GM18502 (cell line): ENCODE measurements at regions not wholly inside any gene's neighbourhood (a gene's known extent, or its start where the extent isn't known, plus 50 kb on each side); places are given as distances from the start of the nearest gene placed in this dataset.

ENCODE experiments used
- ATAC-seq: cut with Tn5 transposase; IDR thresholded peaks from one replicate; pipeline ENCODE4 v1.9.1; 2021; ENCODE audit warnings: mild to moderate bottlenecking; ENCODE audit not compliant: unreplicated experiment, poor library complexity

- no peak for ATAC-seq
Observed at GRCh38 chr4:162681212-162681611, 485.5 kb downstream of the NAF1 start.

DNA sequence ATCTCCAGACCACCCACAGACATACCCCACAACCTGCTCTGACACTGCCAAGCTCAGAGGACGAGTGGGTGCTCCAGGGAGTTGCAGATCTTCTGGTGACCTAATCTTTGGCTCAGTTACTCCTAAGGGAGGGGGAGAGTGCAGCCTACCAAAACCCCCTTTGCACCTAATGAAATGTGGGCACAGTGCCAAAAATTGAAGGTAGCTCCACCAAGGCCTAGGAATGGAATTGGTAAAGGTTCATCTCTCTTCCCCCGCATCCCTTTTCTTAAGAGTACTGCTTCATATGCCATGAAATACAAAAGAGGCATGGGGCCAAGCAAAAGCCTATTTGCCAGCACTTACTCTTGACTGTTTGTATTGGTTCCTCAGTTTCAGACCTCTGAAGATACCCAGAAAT, 491.0 kb downstream of the NAF1 start:
- no peak for ATAC-seq

GRCh38 chr4:162661913-162662312, 498.1 kb upstream of the FSTL5 start:
- ATAC-seq, result no peak

DNA sequence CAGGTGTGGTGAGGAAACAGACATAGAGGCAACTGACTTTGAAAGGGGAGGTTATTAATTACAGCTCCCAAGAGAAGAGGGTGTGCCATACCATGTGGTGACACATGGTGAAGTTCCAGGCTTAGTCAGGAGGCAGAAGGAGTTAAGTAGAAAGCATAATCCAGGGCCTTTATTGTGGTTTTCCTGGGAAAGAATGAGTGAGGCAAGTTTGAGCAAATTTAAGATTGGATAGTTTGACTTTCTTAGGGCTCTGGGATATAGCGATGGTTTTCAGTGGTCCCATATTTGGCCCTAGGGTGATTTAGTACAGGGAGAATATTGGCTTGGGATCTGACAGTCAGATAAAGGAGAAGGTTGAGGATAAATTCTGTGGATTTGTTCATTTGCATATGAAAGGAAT, 495.9 kb upstream of the FSTL5 start:
- ATAC-seq, result no peak

DNA sequence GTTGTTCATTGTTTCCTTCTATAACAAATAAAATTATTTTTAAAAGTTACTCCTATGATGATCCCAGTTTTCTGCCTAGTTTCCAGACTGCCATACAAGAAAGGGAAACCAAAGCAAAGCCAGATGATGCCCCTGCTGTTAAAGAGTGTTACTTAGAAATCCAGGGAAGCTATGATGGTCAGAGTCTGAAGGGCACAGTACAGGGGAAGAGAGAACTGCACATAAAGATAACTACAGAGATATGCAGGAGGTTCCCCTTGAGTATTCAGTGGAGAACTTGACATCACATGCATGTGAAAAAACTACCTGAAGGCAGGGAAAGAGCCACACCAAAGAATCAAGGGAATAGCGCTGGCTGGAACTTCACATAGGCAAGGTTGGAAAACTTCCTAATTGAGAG, 494.2 kb upstream of the FSTL5 start:
- no peak for ATAC-seq

DNA sequence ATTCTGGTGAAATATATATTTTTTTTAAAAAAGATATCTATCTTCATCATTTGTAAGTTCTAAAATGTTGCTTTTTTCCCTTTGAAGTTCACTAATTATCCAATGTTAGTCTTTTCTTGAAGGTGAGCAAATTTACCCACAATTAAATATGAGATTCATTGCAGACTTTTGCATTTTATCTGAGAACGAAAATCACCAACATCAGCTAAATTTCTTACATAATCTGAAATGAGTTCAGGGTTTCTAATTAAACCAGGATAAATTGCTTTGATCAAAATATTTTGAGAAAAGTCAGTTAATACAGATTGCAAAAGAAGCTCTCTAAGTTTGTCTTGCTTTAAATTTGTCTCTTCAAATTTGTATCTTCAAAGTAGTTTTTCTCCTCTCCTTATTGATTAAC, 486.4 kb upstream of the FSTL5 start:
- no peak for ATAC-seq

- no peak for ATAC-seq
Observed at GRCh38 chr4:162645381-162645780, 481.6 kb upstream of the FSTL5 start.

- no peak for ATAC-seq
Observed at GRCh38 chr4:162644346-162644745, 480.5 kb upstream of the FSTL5 start.

DNA sequence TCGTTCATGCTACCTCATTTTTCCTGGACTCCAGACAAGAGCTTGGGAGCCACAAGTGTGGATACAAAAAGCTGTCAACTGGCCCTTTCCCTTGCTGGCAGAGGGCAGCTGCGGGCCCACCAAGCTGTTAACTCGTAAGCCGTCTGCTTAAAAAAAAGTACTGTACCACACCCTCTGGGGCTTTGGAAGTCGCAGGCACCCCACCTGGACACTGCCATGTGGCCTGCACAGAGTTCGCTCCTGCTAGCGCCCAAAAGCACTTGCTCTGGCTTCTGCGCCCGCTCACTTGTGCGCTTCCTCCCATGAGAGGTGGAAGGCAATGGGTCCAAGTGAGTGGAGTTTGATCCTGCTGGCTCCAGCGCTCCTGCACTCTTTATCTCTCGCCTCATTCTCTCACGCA, 476.4 kb upstream of the FSTL5 start:
- no peak for ATAC-seq

GRCh38 chr4:162634390-162634789, 470.6 kb upstream of the FSTL5 start:
- no peak for ATAC-seq

- ATAC-seq, result no peak
Observed at GRCh38 chr4:162622664-162623063, 458.9 kb upstream of the FSTL5 start.

DNA sequence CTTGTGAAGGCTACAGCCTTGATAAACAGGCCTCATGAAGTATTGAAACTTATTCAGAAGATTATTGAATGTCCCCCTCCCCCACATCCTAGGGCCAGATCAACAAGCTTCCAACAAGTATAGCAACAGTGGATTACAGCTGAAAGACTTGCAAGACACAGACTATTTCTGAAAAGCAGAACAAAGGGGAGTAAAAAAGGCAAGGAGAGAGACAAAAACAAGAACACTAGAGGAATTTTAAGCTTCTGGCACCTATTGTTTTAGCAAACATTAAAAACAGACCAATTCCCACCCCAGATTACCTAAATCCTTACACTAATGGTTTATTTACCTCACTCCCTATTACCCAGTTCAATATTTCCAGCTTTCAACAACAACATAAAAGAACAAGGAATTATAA, 446.3 kb upstream of the FSTL5 start:
- ATAC-seq, result no peak

DNA sequence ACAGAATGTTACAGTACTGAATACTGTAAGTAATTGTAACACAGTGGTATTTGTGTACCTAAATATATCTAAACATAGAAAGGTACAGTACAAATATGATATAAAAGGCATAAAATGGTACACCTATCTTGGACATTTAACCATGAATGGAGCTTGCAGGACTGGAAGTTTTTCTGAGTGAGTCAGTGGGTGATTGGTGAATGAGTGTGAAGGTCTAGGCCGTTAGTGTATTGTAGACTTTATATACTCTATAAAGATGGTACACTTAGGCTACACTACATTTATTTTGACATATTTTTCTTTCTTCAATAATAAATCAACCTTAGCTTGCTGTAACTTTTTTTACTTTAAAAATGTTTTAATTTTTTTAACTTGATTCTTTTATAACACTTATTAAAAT, 422.5 kb upstream of the FSTL5 start:
- ATAC-seq, result no peak

DNA sequence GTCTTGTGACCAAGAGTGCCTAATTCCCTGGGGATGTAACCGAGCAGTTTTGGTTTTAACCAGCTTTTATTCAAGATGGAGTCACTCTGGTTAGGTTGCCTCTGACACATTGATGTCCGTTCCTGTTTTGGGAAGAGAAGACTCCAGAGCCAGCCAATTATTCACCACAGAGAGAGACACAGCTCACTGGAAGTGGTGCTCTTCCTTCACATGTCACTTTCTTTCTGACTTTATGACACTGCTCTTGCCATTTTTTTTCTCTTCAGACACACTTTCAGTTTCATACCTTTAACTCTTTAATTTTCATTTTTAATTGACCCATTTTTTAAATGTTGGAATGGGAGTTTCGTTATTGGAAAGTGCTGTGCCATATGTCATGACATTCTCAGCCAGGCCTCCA, 418.4 kb upstream of the FSTL5 start:
- ATAC-seq, result no peak

DNA sequence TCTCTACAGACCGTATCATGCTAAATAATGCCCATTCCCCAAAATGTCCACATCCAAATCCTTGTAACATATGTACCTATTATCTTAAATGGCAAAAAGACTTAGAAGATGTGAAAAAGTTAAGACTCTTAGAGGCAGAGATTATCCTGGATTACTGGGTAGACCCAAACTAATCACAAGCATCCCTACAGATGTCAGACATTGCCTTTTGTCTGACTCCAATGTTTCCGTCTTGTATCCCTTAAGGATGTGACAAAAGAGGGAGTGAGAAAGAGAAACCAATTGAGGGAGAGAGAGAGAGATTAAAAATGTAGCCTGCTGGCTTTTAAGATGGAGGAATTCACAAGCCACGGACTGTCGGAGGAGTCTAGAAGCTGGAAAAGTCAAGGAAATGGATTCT, 401.9 kb upstream of the FSTL5 start:
- ATAC-seq, result no peak

GRCh38 chr4:162560073-162560472, 396.3 kb upstream of the FSTL5 start:
- ATAC-seq, result no peak

DNA sequence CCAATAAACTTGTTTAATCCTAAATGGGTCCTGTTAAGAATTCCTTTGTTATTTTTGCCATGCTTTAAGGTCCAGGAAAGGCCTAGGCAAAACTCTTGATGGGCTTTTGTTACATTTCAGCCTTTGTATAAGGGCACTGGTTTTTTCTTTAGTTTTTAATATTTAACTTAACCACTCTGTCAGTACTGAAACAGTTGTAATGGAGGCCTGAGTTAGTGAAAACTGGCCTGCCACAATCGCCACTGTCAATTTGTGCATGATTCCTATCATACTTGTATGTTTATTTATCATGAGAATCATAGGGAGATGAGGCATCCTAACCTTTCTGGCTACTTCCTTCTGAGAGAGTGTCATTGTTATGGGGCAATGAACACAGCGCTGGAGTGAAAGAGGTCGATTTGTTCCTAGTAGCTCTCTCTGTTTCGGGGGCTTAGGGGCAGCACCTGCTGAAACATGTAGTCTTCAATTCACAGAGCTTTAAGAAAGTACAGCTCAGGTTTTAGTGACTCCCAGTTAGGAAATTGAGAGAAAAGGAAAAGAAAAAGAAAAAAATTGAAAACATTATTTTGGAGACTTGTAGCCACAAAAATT, 393.8 kb upstream of the FSTL5 start:
- ATAC-seq, result no peak

DNA sequence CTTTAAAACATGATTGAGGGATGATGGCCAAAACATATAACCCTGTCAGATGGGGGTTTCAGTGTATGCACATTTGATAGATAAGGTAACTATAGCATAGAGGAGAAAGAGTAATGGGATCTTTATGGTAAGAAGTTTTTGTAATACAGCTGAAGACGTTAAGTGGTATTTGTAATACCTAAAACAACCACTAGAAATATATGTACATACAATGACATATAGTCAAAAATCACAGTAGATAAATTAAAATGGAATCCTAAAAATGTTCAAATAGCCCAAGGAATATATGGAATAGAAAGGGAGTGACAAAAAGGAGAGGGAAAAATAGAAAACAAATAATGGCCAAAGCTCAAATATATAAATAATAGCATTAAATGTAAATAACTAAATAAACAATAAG, 371.3 kb upstream of the FSTL5 start:
- ATAC-seq, result no peak

DNA sequence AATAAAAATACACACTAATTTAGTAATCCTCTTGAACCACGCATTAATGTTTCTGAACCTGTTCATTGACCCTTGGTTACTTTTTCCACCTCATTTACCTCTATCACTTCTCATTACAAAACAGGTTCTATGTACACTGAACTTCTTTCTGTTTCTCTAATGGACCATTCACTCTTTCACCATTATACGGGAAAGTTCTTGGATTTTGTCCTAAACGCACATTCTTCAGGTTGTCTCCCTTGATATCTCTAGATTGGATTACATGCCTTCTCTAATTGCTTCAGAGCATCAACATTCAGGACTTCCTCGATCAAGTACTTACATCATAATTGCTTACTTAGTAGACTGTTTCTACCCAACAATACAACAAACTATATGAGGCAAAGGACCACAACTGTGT, 359.4 kb upstream of the FSTL5 start:
- no peak for ATAC-seq

GRCh38 chr4:162522724-162523123, 358.9 kb upstream of the FSTL5 start:
- ATAC-seq, result no peak

DNA sequence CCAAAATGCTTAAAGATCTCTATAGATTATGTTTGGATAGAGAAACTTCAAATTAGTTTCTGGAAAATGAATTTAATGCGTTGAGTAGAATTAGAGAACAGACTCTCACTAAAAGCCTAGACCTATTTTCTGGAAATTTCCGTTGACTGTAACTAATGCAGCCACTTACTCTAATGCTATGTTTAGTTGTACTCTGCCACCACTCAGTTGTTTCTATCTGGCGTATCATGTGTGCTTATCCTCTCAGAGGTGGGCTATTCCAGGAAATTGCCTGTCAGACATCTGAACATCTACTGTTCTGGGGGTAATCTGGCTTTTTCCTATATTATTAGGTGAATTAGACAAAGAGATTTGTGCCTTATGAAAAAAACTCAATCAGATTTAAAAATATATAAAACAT, 347.1 kb upstream of the FSTL5 start:
- ATAC-seq, result no peak

GRCh38 chr4:162510115-162510514, 346.3 kb upstream of the FSTL5 start:
- no peak for ATAC-seq

DNA sequence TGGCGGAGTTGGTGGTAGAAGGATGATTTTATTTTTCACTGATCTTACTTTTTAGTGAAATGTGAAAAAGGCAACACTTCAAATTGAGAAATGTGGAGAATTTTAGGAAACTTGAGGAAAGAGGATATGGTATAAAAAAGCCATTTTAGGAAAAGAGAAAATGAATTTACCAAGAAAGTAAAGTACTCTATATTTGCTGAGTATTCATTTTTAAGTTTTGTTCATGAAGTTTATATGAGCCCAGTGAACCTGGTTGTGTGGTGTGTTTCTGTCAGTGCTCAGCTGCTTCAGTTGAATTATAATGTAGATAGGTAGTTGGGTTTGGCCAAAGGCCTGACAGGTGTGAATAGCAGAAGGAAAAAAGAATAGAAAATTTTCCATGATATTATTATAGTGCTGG, 345.5 kb upstream of the FSTL5 start:
- no peak for ATAC-seq
